Transverse colon (tissue), 4 donors: ENCODE measurements at regions not wholly inside any gene's neighbourhood (a gene's known extent, or its start where the extent isn't known, plus 50 kb on each side); places are given as distances from the start of the nearest gene placed in this dataset.

Source experiments
- DNase-seq: peaks from one replicate; pipeline ENCODE4 v3.0.0-alpha.2; 2019
- H3K27ac ChIP-seq, 4 donors: fragments of 200-600 bp; sonication (generic); 2 replicates each; pipeline ENCODE4 v1.5.1; 2016 to 2018; ENCODE audit warnings: inconsistent platforms in 4 of 4
- H3K27me3 ChIP-seq: fragments of 200-600 bp; sonication (generic); 2 replicates; pipeline ENCODE4 v1.5.1; 2017; ENCODE audit warnings: inconsistent platforms
- H3K36me3 ChIP-seq, 4 donors: fragments of 200-600 bp; sonication (generic); 2 replicates each; pipeline ENCODE4 v1.5.1; 2017 to 2019; ENCODE audit warnings: inconsistent platforms in 4 of 4
- H3K4me1 ChIP-seq, 4 donors: fragments of 200-600 bp; sonication (generic); 2 replicates each; pipeline ENCODE4 v1.5.1; 2017 to 2020; ENCODE audit warnings: inconsistent platforms in 4 of 4
- H3K4me3 ChIP-seq, 4 donors: fragments of 200-600 bp; sonication (generic); 1 replicate in 1 of 4; 2 replicates in 3 of 4; pipeline versions ENCODE4 v1.5.1 to v1.6.1; 2017 to 2019; ENCODE audit warnings: inconsistent platforms in 4 of 4
- H3K9me3 ChIP-seq, 2 donors: fragments of 200-600 bp; sonication (generic); 2 replicates each; pipeline ENCODE4 v1.5.1; 2017 to 2019; ENCODE audit warnings: inconsistent platforms in 2 of 2
- CTCF ChIP-seq, 5 experiments: fragments of 200-600 bp in 3 of 5; fragments of 450-650 bp in 2 of 5; sonication (generic) in 3 of 5; IDR thresholded peaks; 1 replicate in 2 of 5; 2 replicates in 3 of 5; pipeline ENCODE4 v1.5.1; 2016 to 2017; ENCODE audit warnings: antibody characterized with exemption in 5 of 5, inconsistent platforms in 3 of 5, mild to moderate bottlenecking in 2 of 5, moderate library complexity in 1 of 5
- EP300 ChIP-seq: sonication (generic); formaldehyde crosslinking; IDR thresholded peaks from one replicate; pipeline ENCODE4 v1.6.1; 2017; ENCODE audit warnings: antibody characterized with exemption, low read depth
- POLR2A ChIP-seq: fragments of 450-650 bp; IDR thresholded peaks from one replicate; pipeline ENCODE4 v1.6.1; 2016; ENCODE audit warnings: antibody characterized with exemption, mild to moderate bottlenecking, moderate library complexity
- POLR2AphosphoS5 ChIP-seq, 3 donors: sonication (generic); formaldehyde crosslinking; IDR thresholded peaks; one replicate each; pipeline ENCODE4 v1.6.1; 2016; ENCODE audit warnings: antibody characterized with exemption in 3 of 3
- WGBS, 2 donors: methylation state at CpG; one replicate each; pipeline ENCODE4 v1.1.5; 2018; ENCODE audit warnings: low coverage in 1 of 2; 5-methylcytosine and 5-hydroxymethylcytosine counted together
- in situ Hi-C, 4 donors: fragments of 200-750 bp; cut with MboI; loops; one replicate each; pipeline versions ENCODE4 v1.15.0 to v1.15.1; 2017; ENCODE audit warnings: low sequenced_read_pairs in 3 of 4, low pct_ligation_motif_present in 1 of 4, low pct_unique_long_range_greater_than_20kb in 1 of 4
- intact Hi-C: fragments of 100-400 bp; cut with DNase I; formaldehyde crosslinking; loops from one replicate; pipeline ENCODE4 v1.15.1; 2023; ENCODE audit warnings: low total_unique reads

DNA sequence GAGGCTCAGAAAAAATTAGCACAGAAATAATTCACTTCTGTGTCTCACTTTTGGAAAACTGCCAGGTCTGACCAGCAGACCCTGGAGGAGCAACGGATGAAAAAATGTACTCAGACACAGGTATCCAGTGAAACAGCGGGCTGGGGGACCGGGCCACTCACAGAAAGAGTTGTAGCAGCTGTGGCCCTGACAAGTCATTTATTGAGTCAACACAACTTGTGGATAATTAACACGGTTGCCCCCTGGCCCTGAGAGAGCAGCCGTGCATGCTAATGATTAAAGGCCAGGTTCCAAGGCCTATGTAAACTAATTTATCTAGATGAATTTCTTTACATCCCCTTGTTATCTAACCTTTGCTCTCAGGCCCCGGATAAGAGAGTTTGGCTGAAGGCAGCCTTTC, 131.3 kb downstream of the AASDHPPT start:
- no peaks in the 10 kb centered on the region for H3K4me1 ChIP-seq
- TF ChIP-seq POLR2A (no peak), EP300 (no peak), CTCF (IDR thresholded peaks at IDR 0.05) (no peak), POLR2AphosphoS5 (IDR thresholded peaks at IDR 0.05) (no peak)
- no peaks in the 10 kb centered on the region for H3K36me3 ChIP-seq
- no peaks in the 10 kb centered on the region for H3K9me3 ChIP-seq
- no peak overlapping the region for H3K4me3 ChIP-seq
- intact Hi-C loops: no loop called here
- WGBS, 2 donors: 43 to 71% methylated on average over 2 to 6 of the region's 6 CpGs
- DNase-seq: no peak
- H3K27me3 ChIP-seq: no peaks in the 10 kb centered on the region
- no peak overlapping the region for H3K27ac ChIP-seq
- in situ Hi-C loops: no loop called here

DNA sequence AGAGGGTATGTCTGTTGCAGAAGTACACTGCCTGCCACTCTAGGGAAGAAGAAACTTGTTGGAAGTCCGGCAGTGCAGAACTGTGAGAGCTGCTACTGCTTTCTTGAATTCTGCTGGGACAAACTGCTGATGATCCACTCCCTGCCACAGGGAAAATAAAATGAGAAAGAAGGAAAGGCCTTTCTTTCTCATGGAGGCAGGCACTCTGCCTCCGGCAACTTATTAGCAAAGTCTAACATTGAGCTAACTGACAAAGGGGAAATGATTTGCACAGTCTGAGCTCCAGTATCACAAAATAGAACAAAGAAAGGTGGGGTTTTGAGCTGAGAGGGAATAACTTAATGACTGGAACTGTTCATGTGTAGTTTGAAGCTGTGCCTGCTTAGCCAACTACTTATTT, 134.6 kb downstream of the AASDHPPT start:
- Histone ChIP-seq H3K36me3 (no peaks in the 10 kb centered on the region), H3K4me1 (no peaks in the 10 kb centered on the region), H3K9me3 (no peaks in the 10 kb centered on the region), H3K27ac (no peak overlapping the region), H3K4me3 (no peak overlapping the region), H3K27me3 (no peaks in the 10 kb centered on the region)
- TF ChIP-seq EP300 (no peak), POLR2AphosphoS5 (IDR thresholded peaks at IDR 0.05) (no peak), CTCF (IDR thresholded peaks at IDR 0.05) (no peak), POLR2A (no peak)
- DNase-seq: no peak
- in situ Hi-C loops (no loop called here), intact Hi-C loops (no loop called here)
- 65 to 67% methylated on average over 2 of the region's 2 CpGs for WGBS, 2 donors

GRCh38 chr11:106216281-106216680, 138.8 kb downstream of the AASDHPPT start:
- TF ChIP-seq POLR2AphosphoS5 (IDR thresholded peaks at IDR 0.05) (no peak), CTCF (IDR thresholded peaks at IDR 0.05) (no peak), EP300 (no peak), POLR2A (no peak)
- Histone ChIP-seq H3K4me3 (no peak overlapping the region), H3K27ac (no peak overlapping the region), H3K9me3 (no peaks in the 10 kb centered on the region), H3K27me3 (no peaks in the 10 kb centered on the region), H3K4me1 (no peaks in the 10 kb centered on the region), H3K36me3 (no peaks in the 10 kb centered on the region)
- intact Hi-C loops (no loop called here), in situ Hi-C loops (no loop called here)
- DNase-seq: no peak
- WGBS, 2 donors: 25 to 58% methylated on average over 1 of the region's 1 CpG

- H3K4me1 ChIP-seq: no peaks in the 10 kb centered on the region
- no peaks in the 10 kb centered on the region for H3K27me3 ChIP-seq
- DNase-seq: no peak
- in situ Hi-C loops: no loop called here
- no peaks in the 10 kb centered on the region for H3K36me3 ChIP-seq
- H3K27ac ChIP-seq: no peak overlapping the region
- WGBS, 2 donors: 88 to 100% methylated on average over 1 to 2 of the region's 2 CpGs
- intact Hi-C loops: no loop called here
- no peak for TF ChIP-seq EP300
- no peak for TF ChIP-seq POLR2AphosphoS5 (IDR thresholded peaks at IDR 0.05)
- no peak for TF ChIP-seq CTCF (IDR thresholded peaks at IDR 0.05)
- TF ChIP-seq POLR2A: no peak
- no peak overlapping the region for H3K4me3 ChIP-seq
- H3K9me3 ChIP-seq: peaks cover 3 to 4% of the 10 kb centered on the region in 2 donors
Observed at GRCh38 chr11:106217456-106217855, 140.0 kb downstream of the AASDHPPT start.
